ENCODE measurements at regions not wholly inside any gene's neighbourhood (a gene's known extent, or its start where the extent isn't known, plus 50 kb on each side); places are given as distances from the start of the nearest gene placed in this dataset.

GRCh38 chr17:73936908-73937627 lies 266.4 kb upstream of the RPL38 start:
- TF ChIP-seq CTCF (IDR thresholded peaks at IDR 0.05; ENCODE audit: poor library complexity, severe bottlenecking) (no peak), SMC3 (conservative IDR thresholded peaks at IDR 0.05; ENCODE audit: poor library complexity) (no peak), REST (IDR thresholded peaks at IDR 0.05; ENCODE audit: borderline replicate concordance) (no peak), EZH2 (IDR thresholded peaks at IDR 0.05; ENCODE audit: borderline replicate concordance, insufficient read depth, low read length, poor library complexity, severe bottlenecking) (no peak), POLR2AphosphoS5 (IDR thresholded peaks at IDR 0.05) (no peak)

All from neural cell (in vitro differentiated cells).